ENCODE measurements at regions not wholly inside any gene's neighbourhood (a gene's known extent, or its start where the extent isn't known, plus 50 kb on each side); places are given as distances from the start of the nearest gene placed in this dataset.
"Not testable (repeated sequence)": the region's sequence is repeated elsewhere in the genome, so short reads cannot be mapped to it uniquely, and the experiment has no call there.

- DNase-seq (ENCODE audit: low read depth, low spot score) = no peak
Observed at GRCh38 chr2:16092861-16093638, 152.7 kb downstream of the MYCN start.

GRCh38 chr2:16091576-16092282, 151.4 kb downstream of the MYCN start:
- DNase-seq (ENCODE audit: low read depth, low spot score) = no peak

GRCh38 chr2:16090650-16091575, 150.6 kb downstream of the MYCN start:
- DNase-seq (ENCODE audit: low read depth, low spot score) = no peak

GRCh38 chr2:16089491-16089890, 149.1 kb downstream of the MYCN start:
- DNase-seq (ENCODE audit: low read depth, low spot score) = not testable (repeated sequence)

GRCh38 chr2:16088802-16089112, 148.4 kb downstream of the MYCN start:
- no peak for DNase-seq (ENCODE audit: low read depth, low spot score)

GRCh38 chr2:16088035-16088801, 147.9 kb downstream of the MYCN start:
- DNase-seq (ENCODE audit: low read depth, low spot score) = no peak

GRCh38 chr2:16086136-16086535, 145.8 kb downstream of the MYCN start:
- not testable (repeated sequence) for DNase-seq (ENCODE audit: low read depth, low spot score)

GRCh38 chr2:16085073-16085472, 144.7 kb downstream of the MYCN start:
- DNase-seq (ENCODE audit: low read depth, low spot score) = no peak

- no peak for DNase-seq (ENCODE audit: low read depth, low spot score)
Observed at GRCh38 chr2:16084274-16084673, 143.9 kb downstream of the MYCN start.

GRCh38 chr2:16082276-16082675, 141.9 kb downstream of the MYCN start:
- DNase-seq (ENCODE audit: low read depth, low spot score) = no peak

- DNase-seq (ENCODE audit: low read depth, low spot score) = no peak
Observed at GRCh38 chr2:16081316-16082200, 141.2 kb downstream of the MYCN start.

- DNase-seq (ENCODE audit: low read depth, low spot score) = no peak
Observed at GRCh38 chr2:16080516-16080915, 140.2 kb downstream of the MYCN start.

- DNase-seq (ENCODE audit: low read depth, low spot score) = no peak
Observed at GRCh38 chr2:16080071-16080470, 139.7 kb downstream of the MYCN start.

- no peak for DNase-seq (ENCODE audit: low read depth, low spot score)
Observed at GRCh38 chr2:16079637-16080036, 139.3 kb downstream of the MYCN start.

GRCh38 chr2:16077601-16078000, 137.3 kb downstream of the MYCN start:
- DNase-seq (ENCODE audit: low read depth, low spot score) = no peak

GRCh38 chr2:16076911-16077310, 136.6 kb downstream of the MYCN start:
- no peak for DNase-seq (ENCODE audit: low read depth, low spot score)

- DNase-seq (ENCODE audit: low read depth, low spot score) = no peak
Observed at GRCh38 chr2:16075045-16076012, 135.0 kb downstream of the MYCN start.

GRCh38 chr2:16073921-16074425, 133.6 kb downstream of the MYCN start:
- no peak for DNase-seq (ENCODE audit: low read depth, low spot score)

- DNase-seq (ENCODE audit: low read depth, low spot score) = no peak
Observed at GRCh38 chr2:16073471-16073870, 133.1 kb downstream of the MYCN start.

All from astrocyte of the hippocampus (primary cell).